Astrocyte (in vitro differentiated cells and primary cell): ENCODE measurements at regions not wholly inside any gene's neighbourhood (a gene's known extent, or its start where the extent isn't known, plus 50 kb on each side); places are given as distances from the start of the nearest gene placed in this dataset.
A peak's percentile ranks its signal among the peaks of the same experiment; 100 is the strongest.

Experiments used
- DNase-seq: peaks from one replicate; pipeline ENCODE4 v3.0.0-alpha.2; 2010; ENCODE audit warnings: low read depth
- FAIRE-seq: peaks from 2 replicates; lab custom pipeline; 2011; peaks lifted over from hg19 to GRCh38; lab: Jason Lieb, UNC
- H2AFZ ChIP-seq: 2 replicates; pipeline ENCODE4 v1.6.0; 2012; ENCODE audit warnings: low read depth, low read length, inconsistent platforms
- H3K27ac ChIP-seq: 2 replicates; pipeline ENCODE4 v1.5.1; 2011; ENCODE audit warnings: low read depth, low read length, inconsistent platforms
- H3K27me3 ChIP-seq: 2 replicates; pipeline ENCODE4 v1.6.0; 2011; ENCODE audit warnings: low read length, inconsistent platforms; ENCODE audit not compliant: insufficient read depth
- H3K36me3 ChIP-seq: 2 replicates; pipeline ENCODE4 v1.5.1; 2011; ENCODE audit warnings: low read length, inconsistent platforms; ENCODE audit not compliant: insufficient read depth
- H3K4me1 ChIP-seq: 2 replicates; pipeline ENCODE4 v1.5.1; 2011; ENCODE audit warnings: low read length, inconsistent platforms; ENCODE audit not compliant: insufficient read depth
- H3K4me2 ChIP-seq: 2 replicates; pipeline ENCODE4 v1.6.0; 2012; ENCODE audit warnings: low read length, inconsistent platforms
- H3K4me3 ChIP-seq: 2 replicates; pipeline ENCODE4 v1.5.1; 2011; ENCODE audit warnings: low read depth, mild to moderate bottlenecking, low read length, inconsistent platforms; ENCODE audit not compliant: insufficient read depth
- H3K79me2 ChIP-seq: 2 replicates; pipeline ENCODE4 v1.6.0; 2012; ENCODE audit warnings: mild to moderate bottlenecking, low read length, inconsistent platforms; ENCODE audit not compliant: insufficient read depth
- H3K9ac ChIP-seq: 2 replicates; pipeline ENCODE4 v1.6.0; 2012; ENCODE audit warnings: mild to moderate bottlenecking, low read length, inconsistent platforms
- H3K9me3 ChIP-seq: 2 replicates; pipeline ENCODE4 v1.5.1; 2012; ENCODE audit warnings: low read depth, mild to moderate bottlenecking, low read length, inconsistent platforms; ENCODE audit not compliant: insufficient read depth
- H4K20me1 ChIP-seq: 2 replicates; pipeline ENCODE4 v1.6.0; 2012; ENCODE audit warnings: low read length, inconsistent platforms; ENCODE audit not compliant: insufficient read depth
- H3K27ac Mint-ChIP-seq: one replicate; pipeline ENCODE4 v1.8.0; 2021; ENCODE audit warnings: mild to moderate bottlenecking, mixed read lengths; ENCODE audit not compliant: unreplicated experiment
- H3K27me3 Mint-ChIP-seq: one replicate; pipeline ENCODE4 v1.8.0; 2021; ENCODE audit warnings: low read depth, mixed read lengths; ENCODE audit not compliant: unreplicated experiment
- H3K36me3 Mint-ChIP-seq: one replicate; pipeline ENCODE4 v1.8.0; 2021; ENCODE audit warnings: low read depth, mixed read lengths; ENCODE audit not compliant: unreplicated experiment
- H3K4me1 Mint-ChIP-seq: one replicate; pipeline ENCODE4 v1.8.0; 2021; ENCODE audit warnings: low read depth, mixed read lengths; ENCODE audit not compliant: unreplicated experiment
- H3K4me3 Mint-ChIP-seq: one replicate; pipeline ENCODE4 v1.8.0; 2021; ENCODE audit warnings: mild to moderate bottlenecking, moderate library complexity, mixed read lengths; ENCODE audit not compliant: unreplicated experiment
- H3K9me3 Mint-ChIP-seq: one replicate; pipeline ENCODE4 v1.8.0; 2021; ENCODE audit warnings: mild to moderate bottlenecking, mixed read lengths; ENCODE audit not compliant: unreplicated experiment
- EZH2 ChIP-seq: IDR thresholded peaks from 2 replicates; pipeline ENCODE4 v1.6.1; 2012; ENCODE audit warnings: mild to moderate bottlenecking, low read length, inconsistent platforms; ENCODE audit not compliant: insufficient read depth
- TF ChIP-seq, protein P1 (sequence below): IDR thresholded peaks from 2 replicates; pipeline ENCODE4 v1.5.1; 2011; ENCODE audit warnings: low read depth, mild to moderate bottlenecking, inconsistent platforms, low read length, moderate library complexity; ENCODE audit not compliant: insufficient read depth

DNA sequence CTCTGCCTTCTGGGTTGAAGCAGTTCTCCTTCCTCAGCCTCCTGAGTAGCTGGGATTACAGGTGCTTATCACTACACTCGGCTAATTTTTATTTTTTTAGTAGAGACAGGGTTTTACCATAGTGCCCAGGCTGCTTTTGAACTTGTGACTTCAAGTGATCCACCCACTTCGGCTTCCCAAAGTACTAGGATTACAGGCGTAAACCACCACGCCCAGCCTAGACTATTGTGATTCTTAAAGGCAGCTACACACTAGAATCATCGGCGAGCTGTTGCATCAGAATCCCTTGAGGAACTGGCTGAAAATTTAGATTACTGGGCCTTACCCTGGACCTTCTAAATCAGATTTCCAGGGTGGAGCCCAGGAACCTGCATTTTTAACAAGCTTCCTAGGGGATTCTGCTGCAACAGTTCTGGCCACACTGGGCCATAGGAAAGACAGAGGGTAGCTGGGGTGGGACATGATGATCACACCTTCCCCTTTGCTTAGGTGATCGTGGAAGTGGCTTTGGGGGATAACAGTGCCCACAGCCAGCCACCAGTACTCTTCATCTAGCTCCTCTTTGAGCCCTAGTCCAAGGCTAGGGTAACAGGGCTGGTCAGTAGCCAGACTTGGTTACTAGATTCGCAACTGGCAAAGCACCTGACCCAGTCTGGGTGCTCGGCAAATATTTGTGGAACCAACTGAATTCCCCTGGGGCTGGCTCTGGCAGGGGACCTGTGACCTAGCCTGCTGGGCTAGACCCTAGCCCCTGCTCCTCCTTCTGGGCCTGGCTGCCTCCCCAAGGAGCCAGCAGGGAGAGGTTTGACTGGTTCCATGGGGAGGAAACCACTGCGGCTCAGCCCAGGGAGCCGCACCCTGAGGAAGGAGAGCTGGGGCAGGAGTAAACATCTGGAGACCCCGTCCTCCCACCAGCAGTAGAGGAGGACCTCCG is 67.1 kb upstream of the DUSP5 start:
- no peak for FAIRE-seq
- H3K27ac Mint-ChIP-seq: no peak overlapping the region

DNA sequence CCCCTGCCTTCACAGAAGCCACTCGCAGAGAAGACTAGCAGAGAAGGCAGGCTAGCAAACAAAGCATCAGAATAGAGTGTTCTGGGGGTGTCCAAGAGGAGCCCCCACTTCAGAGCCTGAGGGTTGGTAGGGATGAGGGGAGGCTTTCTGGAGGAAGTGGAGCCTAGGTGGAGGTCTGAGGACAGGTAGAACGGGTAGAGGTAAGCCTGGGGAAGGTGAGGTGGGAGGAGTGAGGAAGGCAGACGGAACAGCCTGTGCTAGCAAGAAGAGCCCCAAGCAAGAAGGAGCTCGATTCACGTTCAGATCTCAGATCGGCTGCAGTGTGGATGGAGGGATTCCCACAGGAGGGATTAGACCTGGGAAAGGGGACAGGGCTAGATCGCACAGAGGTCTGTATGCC is 66.0 kb upstream of the DUSP5 start:
- FAIRE-seq: no peak
- H3K9me3 Mint-ChIP-seq: no peaks in the 10 kb centered on the region
- TF ChIP-seq, protein P1, sequence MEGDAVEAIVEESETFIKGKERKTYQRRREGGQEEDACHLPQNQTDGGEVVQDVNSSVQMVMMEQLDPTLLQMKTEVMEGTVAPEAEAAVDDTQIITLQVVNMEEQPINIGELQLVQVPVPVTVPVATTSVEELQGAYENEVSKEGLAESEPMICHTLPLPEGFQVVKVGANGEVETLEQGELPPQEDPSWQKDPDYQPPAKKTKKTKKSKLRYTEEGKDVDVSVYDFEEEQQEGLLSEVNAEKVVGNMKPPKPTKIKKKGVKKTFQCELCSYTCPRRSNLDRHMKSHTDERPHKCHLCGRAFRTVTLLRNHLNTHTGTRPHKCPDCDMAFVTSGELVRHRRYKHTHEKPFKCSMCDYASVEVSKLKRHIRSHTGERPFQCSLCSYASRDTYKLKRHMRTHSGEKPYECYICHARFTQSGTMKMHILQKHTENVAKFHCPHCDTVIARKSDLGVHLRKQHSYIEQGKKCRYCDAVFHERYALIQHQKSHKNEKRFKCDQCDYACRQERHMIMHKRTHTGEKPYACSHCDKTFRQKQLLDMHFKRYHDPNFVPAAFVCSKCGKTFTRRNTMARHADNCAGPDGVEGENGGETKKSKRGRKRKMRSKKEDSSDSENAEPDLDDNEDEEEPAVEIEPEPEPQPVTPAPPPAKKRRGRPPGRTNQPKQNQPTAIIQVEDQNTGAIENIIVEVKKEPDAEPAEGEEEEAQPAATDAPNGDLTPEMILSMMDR: no peak
- TF ChIP-seq EZH2: no peak

More for the DNA sequence above, 67.1 kb upstream of the DUSP5 start:
- peaks cover 27% of the 10 kb centered on the region for H3K4me1 Mint-ChIP-seq
- H3K9me3 Mint-ChIP-seq: no peaks in the 10 kb centered on the region
- Histone ChIP-seq H3K4me1 (peaks cover 18% of the 10 kb centered on the region), H3K27me3 (no peaks in the 10 kb centered on the region), H3K4me3 (no peak overlapping the region), H3K27ac (no peak overlapping the region), H2AFZ (no peak overlapping the region), H3K9me3 (no peaks in the 10 kb centered on the region), H3K79me2 (no peaks in the 10 kb centered on the region), H3K36me3 (no peaks in the 10 kb centered on the region), H3K9ac (no peak overlapping the region), H3K4me2 (no peak overlapping the region), H4K20me1 (no peaks in the 10 kb centered on the region)
- H3K36me3 Mint-ChIP-seq: peaks cover 2% of the 10 kb centered on the region
- DNase-seq: no peak
- no peaks in the 10 kb centered on the region for H3K27me3 Mint-ChIP-seq
- no peak overlapping the region for H3K4me3 Mint-ChIP-seq
- TF ChIP-seq, protein P1: no peak
- no peak for TF ChIP-seq EZH2

DNA sequence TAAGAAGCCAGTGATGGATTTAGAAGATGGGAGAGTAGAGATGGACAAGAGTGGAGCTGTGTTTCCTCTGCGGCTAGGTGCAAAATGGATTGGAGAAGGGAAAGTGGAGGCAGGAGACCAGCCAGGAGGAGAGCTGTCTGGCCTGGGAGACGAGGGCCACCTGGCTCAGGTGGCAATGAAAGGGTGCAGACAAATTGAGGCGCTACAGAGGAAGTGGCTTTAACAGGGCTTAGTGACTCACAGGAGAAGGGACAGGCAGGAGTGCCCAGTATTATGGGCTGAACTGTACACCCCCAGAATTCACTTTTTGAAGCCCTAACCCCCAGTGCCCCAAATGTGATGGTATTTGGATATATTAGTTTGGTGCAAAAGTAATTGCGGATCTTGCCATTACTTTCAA is 65.6 kb upstream of the DUSP5 start:
- H3K27ac ChIP-seq: no peak overlapping the region

More for the DNA sequence above, 66.0 kb upstream of the DUSP5 start:
- Histone ChIP-seq H3K27ac (no peak overlapping the region), H3K27me3 (no peaks in the 10 kb centered on the region), H3K4me1 (peaks cover 7% of the 10 kb centered on the region), H3K79me2 (no peaks in the 10 kb centered on the region), H3K36me3 (no peaks in the 10 kb centered on the region), H3K9me3 (no peaks in the 10 kb centered on the region), H3K4me3 (no peak overlapping the region), H3K4me2 (no peak overlapping the region), H4K20me1 (no peaks in the 10 kb centered on the region), H2AFZ (no peak overlapping the region), H3K9ac (no peak overlapping the region)
- peaks cover 2% of the 10 kb centered on the region for H3K36me3 Mint-ChIP-seq
- peak overlapping the region; percentile 63 for H3K27ac Mint-ChIP-seq
- H3K27me3 Mint-ChIP-seq: peaks cover 2% of the 10 kb centered on the region
- peaks cover 17% of the 10 kb centered on the region for H3K4me1 Mint-ChIP-seq
- H3K4me3 Mint-ChIP-seq: no peak overlapping the region
- DNase-seq: no peak

More for the DNA sequence above, 65.6 kb upstream of the DUSP5 start:
- Mint-ChIP-seq H3K36me3 (peaks cover 2% of the 10 kb centered on the region), H3K4me1 (peaks cover 13% of the 10 kb centered on the region), H3K4me3 (no peak overlapping the region), H3K27me3 (peaks cover 2% of the 10 kb centered on the region), H3K27ac (peak overlapping the region; percentile 63), H3K9me3 (no peaks in the 10 kb centered on the region)
- Histone ChIP-seq H3K36me3 (no peaks in the 10 kb centered on the region), H3K27me3 (no peaks in the 10 kb centered on the region), H3K9me3 (no peaks in the 10 kb centered on the region), H3K9ac (no peak overlapping the region), H3K4me2 (no peak overlapping the region), H3K79me2 (no peaks in the 10 kb centered on the region), H2AFZ (no peak overlapping the region), H3K4me3 (no peak overlapping the region), H4K20me1 (no peaks in the 10 kb centered on the region), H3K4me1 (peaks cover 3% of the 10 kb centered on the region)
- FAIRE-seq (no peak), DNase-seq (no peak)
- TF ChIP-seq EZH2: no peak
- TF ChIP-seq, protein P1: no peak
